ACC112 (cell line): ENCODE measurements at regions not wholly inside any gene's neighbourhood (a gene's known extent, or its start where the extent isn't known, plus 50 kb on each side); places are given as distances from the start of the nearest gene placed in this dataset.

Source experiments
- H2AFZ ChIP-seq: fragments of 200-600 bp; sonication (generic); one replicate; pipeline ENCODE4 v1.6.0; 2017; ENCODE audit warnings: antibody characterized with exemption, low read length; ENCODE audit not compliant: unreplicated experiment
- H3K27ac ChIP-seq: fragments of 200-600 bp; sonication (generic); 2 replicates; pipeline ENCODE4 v1.5.1; 2014; ENCODE audit warnings: low read depth, mild to moderate bottlenecking, antibody characterized with exemption, low read length, moderate library complexity
- H3K27me3 ChIP-seq: fragments of 200-600 bp; sonication (generic); 2 replicates; pipeline ENCODE4 v1.6.1; 2014; ENCODE audit warnings: mild to moderate bottlenecking, antibody characterized with exemption, low read length, moderate library complexity, mixed read lengths; ENCODE audit not compliant: insufficient read depth
- H3K36me3 ChIP-seq: fragments of 200-600 bp; sonication (generic); 2 replicates; pipeline ENCODE4 v1.6.1; 2016; ENCODE audit warnings: mild to moderate bottlenecking, antibody characterized with exemption, low read length, moderate library complexity, mixed read lengths; ENCODE audit not compliant: insufficient read depth
- H3K4me1 ChIP-seq: fragments of 200-600 bp; sonication (generic); one replicate; pipeline ENCODE4 v1.6.1; 2016; ENCODE audit warnings: low read length, mixed read lengths; ENCODE audit not compliant: insufficient read depth, unreplicated experiment, control insufficient read depth
- H3K4me3 ChIP-seq: fragments of 200-600 bp; sonication (generic); 2 replicates; pipeline ENCODE4 v1.5.1; 2014; ENCODE audit warnings: mild to moderate bottlenecking, low read depth, low read length
- H3K79me2 ChIP-seq: fragments of 200-600 bp; sonication (generic); one replicate; pipeline ENCODE4 v1.6.0; 2016; ENCODE audit warnings: low read length; ENCODE audit not compliant: control insufficient read depth, unreplicated experiment, insufficient read depth

DNA sequence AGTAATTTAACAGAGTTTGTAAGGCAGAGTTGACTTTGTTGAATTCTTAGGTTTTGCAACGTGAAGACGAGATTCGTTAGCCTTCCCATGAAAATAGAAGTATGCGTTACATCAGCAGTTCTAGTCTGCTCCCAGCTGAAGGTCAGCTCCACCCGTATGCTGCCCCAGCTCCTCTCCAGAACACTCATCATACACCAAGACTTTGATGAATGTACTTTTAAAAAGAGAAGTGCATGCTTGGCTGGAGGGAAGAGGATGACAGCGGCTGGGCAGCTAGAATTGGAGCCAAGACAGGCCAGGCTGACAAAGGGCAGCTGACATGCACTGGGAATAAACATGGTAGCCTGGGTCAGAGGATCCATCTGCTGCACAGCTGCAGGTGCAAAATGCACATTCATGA, 166.3 kb upstream of the ARGLU1 start:
- Histone ChIP-seq H3K4me3 (no peak overlapping the region), H3K36me3 (no peaks in the 10 kb centered on the region), H3K27me3 (no peaks in the 10 kb centered on the region), H3K79me2 (no peaks in the 10 kb centered on the region), H2AFZ (no peak overlapping the region), H3K27ac (no peak overlapping the region), H3K4me1 (no peaks in the 10 kb centered on the region)

DNA sequence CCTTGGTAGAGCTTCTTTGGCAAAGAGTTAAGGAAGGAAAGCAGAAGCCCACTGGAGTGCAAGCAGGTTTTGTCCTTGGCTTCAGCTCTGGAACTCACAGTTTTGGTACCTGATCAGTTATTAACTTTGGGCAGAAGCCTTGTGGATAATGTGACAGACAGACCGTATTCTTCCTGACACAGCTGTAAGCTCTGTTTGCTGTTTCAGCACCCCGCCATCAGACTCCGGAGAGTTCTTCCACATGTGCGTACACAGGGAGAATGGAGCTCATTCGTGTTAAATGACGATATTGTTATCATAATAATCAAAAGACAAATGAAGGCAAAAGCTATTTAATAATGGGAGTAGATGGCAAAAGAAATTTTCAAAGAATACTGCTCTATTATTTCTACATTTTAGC, 155.1 kb upstream of the ARGLU1 start:
- Histone ChIP-seq H3K79me2 (no peaks in the 10 kb centered on the region), H2AFZ (no peak overlapping the region), H3K4me1 (no peaks in the 10 kb centered on the region), H3K27me3 (no peaks in the 10 kb centered on the region), H3K36me3 (no peaks in the 10 kb centered on the region), H3K4me3 (no peak overlapping the region), H3K27ac (no peak overlapping the region)

DNA sequence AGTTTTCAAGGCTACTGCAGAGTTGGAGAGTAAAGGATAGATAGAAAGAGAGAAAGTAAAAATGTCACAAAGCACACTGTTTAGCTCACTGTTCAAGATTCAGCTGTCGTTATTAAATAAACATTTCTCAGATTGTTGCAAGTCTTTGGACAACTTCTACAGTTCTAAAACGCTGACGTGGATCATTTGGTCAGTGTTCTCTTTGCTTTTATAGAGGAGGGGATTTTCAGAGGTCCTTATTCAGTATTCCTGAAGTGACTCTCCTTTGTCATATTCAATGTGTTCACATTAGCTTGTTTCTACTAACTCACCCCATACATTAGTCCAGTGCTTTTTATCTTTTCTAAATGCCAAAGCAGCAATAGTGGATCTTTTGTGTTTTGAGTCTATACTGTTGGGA, 154.7 kb upstream of the ARGLU1 start:
- H3K4me1 ChIP-seq, result no peaks in the 10 kb centered on the region
- H3K4me3 ChIP-seq, result no peak overlapping the region
- no peak overlapping the region for H3K27ac ChIP-seq
- H3K36me3 ChIP-seq, result no peaks in the 10 kb centered on the region
- no peaks in the 10 kb centered on the region for H3K79me2 ChIP-seq
- H3K27me3 ChIP-seq, result no peaks in the 10 kb centered on the region
- H2AFZ ChIP-seq, result no peak overlapping the region

DNA sequence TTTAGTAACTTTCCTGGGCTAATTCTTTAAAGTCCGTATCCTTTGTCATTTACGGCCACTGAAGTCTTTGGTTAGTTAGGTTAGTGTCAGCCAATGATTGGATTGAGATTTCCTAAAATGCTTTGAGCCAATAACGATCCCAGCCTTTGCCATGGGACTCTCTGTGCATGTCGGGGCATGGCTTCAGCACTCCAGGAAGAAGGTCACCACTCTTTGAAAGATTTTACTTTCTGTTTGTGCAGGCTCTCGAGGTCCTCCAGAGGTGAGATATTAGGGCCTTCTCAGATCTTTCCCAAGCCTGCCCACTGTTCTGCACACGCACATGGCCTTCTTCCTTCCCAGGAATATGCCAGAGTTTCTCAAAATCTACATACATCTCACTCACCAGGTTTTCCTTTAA, 153.7 kb upstream of the ARGLU1 start:
- Histone ChIP-seq H3K4me3 (no peak overlapping the region), H2AFZ (no peak overlapping the region)

DNA sequence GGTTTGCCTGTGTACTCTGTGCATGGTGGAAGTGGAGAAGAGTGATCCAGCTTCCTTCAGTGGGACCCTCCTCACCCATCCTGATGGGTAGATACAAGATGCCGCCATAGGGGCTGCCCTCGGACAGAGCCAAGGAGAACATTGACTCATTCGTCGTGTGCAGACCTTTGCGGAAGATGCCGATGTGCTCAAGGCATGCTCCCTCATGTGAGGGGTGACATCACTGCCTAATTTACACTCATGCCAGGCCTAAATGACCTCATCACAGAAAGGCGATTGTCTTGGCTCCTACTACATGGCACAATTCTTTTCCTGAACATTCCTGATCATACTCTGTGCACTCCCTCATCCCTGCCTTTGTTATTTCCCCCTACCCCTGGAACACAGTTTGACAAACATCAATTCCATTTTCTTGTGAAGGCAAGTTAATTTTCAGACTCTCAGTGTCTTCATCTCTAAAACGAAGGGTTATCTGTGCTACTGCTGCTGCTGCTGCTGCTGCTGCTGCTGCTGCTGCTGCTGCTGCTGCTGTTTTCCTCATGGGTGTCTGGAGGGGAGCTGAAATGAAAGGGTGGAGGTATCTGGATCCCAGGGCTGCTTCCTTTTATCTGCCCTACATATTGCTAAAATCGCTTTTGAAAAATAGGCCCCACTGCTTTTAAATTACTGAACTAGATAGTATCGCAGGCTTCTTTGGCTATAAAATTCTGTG, 146.5 kb upstream of the ARGLU1 start:
- H3K27me3 ChIP-seq, result no peaks in the 10 kb centered on the region
- H3K36me3 ChIP-seq, result no peaks in the 10 kb centered on the region
- no peaks in the 10 kb centered on the region for H3K4me1 ChIP-seq
- H2AFZ ChIP-seq, result no peak overlapping the region
- no peak overlapping the region for H3K4me3 ChIP-seq
- no peak overlapping the region for H3K27ac ChIP-seq
- H3K79me2 ChIP-seq, result no peaks in the 10 kb centered on the region

More for the DNA sequence above, 153.7 kb upstream of the ARGLU1 start:
- Histone ChIP-seq H3K79me2 (no peaks in the 10 kb centered on the region), H3K36me3 (no peaks in the 10 kb centered on the region), H3K27me3 (no peaks in the 10 kb centered on the region), H3K4me1 (no peaks in the 10 kb centered on the region), H3K27ac (no peak overlapping the region)

DNA sequence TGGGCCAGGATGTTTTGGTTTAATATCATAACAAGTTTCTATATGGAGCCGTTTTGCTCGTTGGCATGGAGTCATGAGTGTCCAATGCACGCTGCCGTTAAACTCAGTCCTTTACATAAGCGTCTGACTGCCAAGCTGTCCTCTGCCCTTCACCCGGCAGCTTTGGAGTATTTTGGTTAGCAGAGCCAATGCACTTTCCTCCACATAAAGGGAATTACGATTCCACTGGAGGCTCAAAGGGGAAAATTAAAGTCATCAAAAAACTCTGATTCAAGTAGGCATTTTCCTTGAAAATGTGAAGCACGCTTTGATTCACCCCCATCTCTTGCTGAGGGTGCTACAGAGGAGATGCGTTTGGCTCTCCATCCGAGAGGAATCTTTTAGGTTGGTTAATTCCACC, 144.4 kb upstream of the ARGLU1 start:
- no peaks in the 10 kb centered on the region for H3K36me3 ChIP-seq
- H3K79me2 ChIP-seq, result no peaks in the 10 kb centered on the region
- no peaks in the 10 kb centered on the region for H3K4me1 ChIP-seq
- H3K27ac ChIP-seq, result no peak overlapping the region
- no peak overlapping the region for H3K4me3 ChIP-seq
- H2AFZ ChIP-seq, result no peak overlapping the region
- H3K27me3 ChIP-seq, result no peaks in the 10 kb centered on the region

DNA sequence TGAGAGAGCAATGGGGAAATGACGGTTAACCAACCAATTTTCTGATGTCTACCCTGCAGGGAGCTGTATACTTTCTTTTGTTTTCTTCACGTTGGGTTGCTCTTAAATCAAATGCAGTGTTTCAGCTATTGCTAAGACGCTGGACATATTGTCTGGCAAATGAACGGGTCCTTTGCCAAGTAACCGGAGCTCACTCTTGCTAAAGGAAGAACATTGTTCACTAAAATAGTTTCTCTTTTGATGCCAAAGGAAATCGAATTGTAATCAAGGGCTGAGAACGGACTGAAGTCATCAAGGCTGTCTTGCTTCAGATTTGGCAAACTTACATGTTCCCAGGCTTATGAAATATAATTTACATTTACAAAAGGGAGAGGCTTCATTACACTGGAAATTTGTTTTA, 142.3 kb upstream of the ARGLU1 start:
- Histone ChIP-seq H3K4me3 (peak overlapping the region; percentile 33; the same call in 1 of the 2 replicates), H3K27ac (no peak overlapping the region), H3K36me3 (no peaks in the 10 kb centered on the region), H3K27me3 (no peaks in the 10 kb centered on the region), H3K79me2 (no peaks in the 10 kb centered on the region), H2AFZ (no peak overlapping the region), H3K4me1 (no peaks in the 10 kb centered on the region)

DNA sequence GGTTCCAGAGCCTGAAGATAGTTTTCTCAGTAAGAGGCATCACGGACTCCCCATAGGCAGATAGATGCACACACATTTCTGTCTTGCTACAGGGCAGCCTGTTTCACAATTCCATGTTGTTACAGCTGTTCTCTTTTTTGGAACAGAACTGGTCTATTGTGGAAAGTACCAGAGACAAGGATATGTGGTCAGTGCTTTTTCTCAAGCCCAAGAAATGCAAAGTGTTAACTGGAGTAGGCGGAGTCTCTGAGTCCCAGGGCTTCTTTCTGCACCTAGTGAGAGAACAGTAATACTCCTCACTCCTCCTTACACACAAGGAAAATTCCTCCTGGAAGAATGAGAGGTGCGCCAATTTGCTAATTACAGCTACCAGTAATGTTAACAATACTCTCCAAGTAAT, 141.6 kb upstream of the ARGLU1 start:
- H3K27ac ChIP-seq, result no peak overlapping the region
- no peaks in the 10 kb centered on the region for H3K4me1 ChIP-seq
- no peaks in the 10 kb centered on the region for H3K79me2 ChIP-seq
- no peaks in the 10 kb centered on the region for H3K36me3 ChIP-seq
- H3K4me3 ChIP-seq, result no peak overlapping the region
- no peak overlapping the region for H2AFZ ChIP-seq
- no peaks in the 10 kb centered on the region for H3K27me3 ChIP-seq

DNA sequence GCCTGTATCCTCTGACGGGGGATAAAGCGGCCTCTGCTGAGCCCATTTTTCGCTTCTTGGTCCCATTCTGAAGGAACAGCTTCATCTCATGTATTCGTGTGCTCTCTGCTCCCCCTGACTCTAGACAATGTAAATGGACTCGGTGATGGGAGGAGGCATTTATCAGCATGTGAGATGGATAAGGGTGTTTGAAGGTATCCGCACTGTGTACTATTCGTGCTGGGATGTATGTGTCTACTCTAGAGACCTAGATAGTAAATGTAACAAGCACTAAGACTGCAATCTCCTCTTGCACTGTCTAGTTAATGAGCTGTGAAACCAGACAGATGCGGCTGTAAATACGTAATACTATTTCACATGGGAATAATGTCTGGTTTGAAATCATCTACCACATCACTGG, 134.6 kb upstream of the ARGLU1 start:
- no peak overlapping the region for H3K4me3 ChIP-seq
- H3K79me2 ChIP-seq, result no peaks in the 10 kb centered on the region
- H3K27ac ChIP-seq, result no peak overlapping the region
- no peak overlapping the region for H2AFZ ChIP-seq
- H3K36me3 ChIP-seq, result no peaks in the 10 kb centered on the region
- no peaks in the 10 kb centered on the region for H3K4me1 ChIP-seq
- H3K27me3 ChIP-seq, result no peaks in the 10 kb centered on the region

DNA sequence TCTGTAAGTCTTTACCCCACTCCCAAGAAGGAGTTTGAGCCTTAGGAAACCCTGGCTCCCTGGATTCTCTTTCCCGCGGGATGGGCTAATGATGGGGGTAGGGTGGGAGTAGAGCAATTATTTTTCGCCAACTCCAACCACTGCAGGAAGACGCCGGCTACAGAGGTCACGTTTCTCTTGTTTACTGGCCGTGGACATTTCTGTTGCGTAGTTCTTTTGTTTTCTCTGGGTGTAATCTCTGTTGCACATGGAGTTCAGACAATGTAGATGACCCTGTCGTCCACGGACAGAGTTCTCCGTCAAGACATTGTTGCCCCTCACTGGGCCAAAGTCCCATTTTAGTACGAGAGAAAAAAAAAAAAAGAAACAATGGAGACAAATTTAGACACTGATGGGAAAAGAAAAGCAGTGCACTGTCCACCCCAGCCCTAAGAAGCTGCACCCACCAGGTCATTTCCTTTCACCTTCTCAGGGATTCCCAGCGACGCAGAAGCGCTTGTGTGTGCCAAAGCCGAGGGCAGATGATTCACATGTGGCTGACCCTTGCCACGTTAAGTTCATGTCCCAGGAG, 133.9 kb upstream of the ARGLU1 start:
- Histone ChIP-seq H3K36me3 (no peaks in the 10 kb centered on the region), H3K4me3 (no peak overlapping the region), H3K79me2 (no peaks in the 10 kb centered on the region), H3K27me3 (no peaks in the 10 kb centered on the region), H3K27ac (no peak overlapping the region), H3K4me1 (no peaks in the 10 kb centered on the region), H2AFZ (no peak overlapping the region)

DNA sequence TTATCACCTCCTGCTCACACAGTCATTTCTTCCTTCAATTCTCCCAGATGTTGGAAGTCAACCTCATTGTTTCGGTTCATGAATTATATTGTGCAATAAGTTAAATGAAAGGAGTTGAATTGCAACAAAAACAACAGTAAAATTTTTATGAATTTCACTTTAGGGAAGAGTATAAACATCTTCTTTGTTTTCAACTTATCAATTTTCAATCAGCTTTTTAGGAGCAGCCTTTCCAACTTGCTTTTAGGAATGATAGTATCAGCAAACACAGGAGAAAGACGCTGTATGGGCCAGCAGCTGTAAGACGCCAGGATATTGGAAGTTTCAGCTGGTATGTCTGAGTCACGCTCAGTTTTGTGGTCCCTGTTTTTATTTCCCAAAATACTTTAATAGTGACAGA, 132.5 kb upstream of the ARGLU1 start:
- H3K27me3 ChIP-seq, result no peaks in the 10 kb centered on the region
- no peaks in the 10 kb centered on the region for H3K4me1 ChIP-seq
- no peak overlapping the region for H3K4me3 ChIP-seq
- H2AFZ ChIP-seq, result no peak overlapping the region
- no peaks in the 10 kb centered on the region for H3K36me3 ChIP-seq
- no peak overlapping the region for H3K27ac ChIP-seq
- no peaks in the 10 kb centered on the region for H3K79me2 ChIP-seq
